A549 (cell line): ENCODE measurements at regions not wholly inside any gene's neighbourhood (a gene's known extent, or its start where the extent isn't known, plus 50 kb on each side); places are given as distances from the start of the nearest gene placed in this dataset.

Source experiments
- ATAC-seq, 2 experiments: fragments of 200-7000 bp in 1 of 2; fragments of >200 bp in 1 of 2; cut with Nextera tagmentation in 1 of 2; cut with Tn5 transposase in 1 of 2; 3 replicates each; pipeline versions ENCODE4 v1.8.0 to v1.9.1; 2018 to 2020; ENCODE audit warnings: mild to moderate bottlenecking in 1 of 2, moderate library complexity in 1 of 2
- CTCF ChIA-PET: fragments of 300-600 bp; sonication (Branson Sonifier 250); formaldehyde crosslinking; extraction: SDS; loops from one replicate; lab custom pipeline; 2021; ENCODE audit warnings: antibody characterized with exemption, inconsistent platforms; lab: Yijun Ruan, JAX
- POLR2A ChIA-PET: fragments of 350-600 bp; formaldehyde crosslinking; extraction: SDS; loops from one replicate; lab custom pipeline; 2021; ENCODE audit warnings: antibody characterized with exemption, inconsistent platforms; lab: Yijun Ruan, JAX
- DNase-seq, 2 experiments: peaks; one replicate each; pipeline versions ENCODE4 v3.0.0 to v3.0.0-alpha.2; 2011 to 2016; ENCODE audit warnings: low read depth in 1 of 2, low spot score in 1 of 2
- FAIRE-seq: peaks from 2 replicates; lab custom pipeline; 2011; peaks lifted over from hg19 to GRCh38; lab: Jason Lieb, UNC
- H3K27ac ChIP-seq, 2 experiments: fragments of >200 bp; sonication (Bioruptor Twin); formaldehyde crosslinking; 3 replicates each; pipeline ENCODE4 v1.5.1; 2016 to 2017
- H3K4me1 ChIP-seq: fragments of >200 bp; sonication (Bioruptor Twin); formaldehyde crosslinking; 3 replicates; pipeline ENCODE4 v1.6.1; 2016
- H3K4me2 ChIP-seq: fragments of >200 bp; sonication (Bioruptor Twin); formaldehyde crosslinking; 3 replicates; pipeline ENCODE4 v1.6.1; 2016
- H3K4me3 ChIP-seq: fragments of >200 bp; sonication (Bioruptor Twin); formaldehyde crosslinking; 3 replicates; pipeline ENCODE4 v1.5.1; 2016
- H3K9me3 ChIP-seq: fragments of >200 bp; sonication (Bioruptor Twin); formaldehyde crosslinking; 3 replicates; pipeline ENCODE4 v1.6.1; 2016
- CBX8 ChIP-seq: fragments of 200-600 bp; sonication (generic); IDR thresholded peaks from 2 replicates; pipeline ENCODE4 v1.6.1; 2016
- CEBPB ChIP-seq, 2 experiments: fragments of >200 bp in 1 of 2; sonication (Bioruptor Twin) in 1 of 2; formaldehyde crosslinking in 1 of 2; IDR thresholded peaks; 2 replicates each; pipeline ENCODE4 v1.6.1; 2012 to 2016
- CHD4 ChIP-seq: fragments of 200-600 bp; sonication (generic); IDR thresholded peaks from 2 replicates; pipeline ENCODE4 v1.6.1; 2016; ENCODE audit warnings: antibody characterized with exemption, mild to moderate bottlenecking, borderline replicate concordance
- EP300 ChIP-seq, 2 experiments: fragments of >200 bp; sonication (Bioruptor Twin); formaldehyde crosslinking; IDR thresholded peaks; 2 replicates in 1 of 2; 3 replicates in 1 of 2; pipeline ENCODE4 v1.6.1; 2016 to 2017
- FOSB ChIP-seq: fragments of 250-450 bp; sonication (Bioruptor Pico); IDR thresholded peaks from 2 replicates; pipeline ENCODE4 v1.5.0; 2020; ENCODE audit warnings: mild to moderate bottlenecking, moderate library complexity
- FOSL2 ChIP-seq, 2 experiments: fragments of 450-650 bp in 1 of 2; fragments of >200 bp in 1 of 2; sonication (Bioruptor Twin) in 1 of 2; formaldehyde crosslinking; IDR thresholded peaks; 2 replicates each; pipeline versions ENCODE4 v1.5.0 to v1.6.1; 2016 to 2020; ENCODE audit warnings: mild to moderate bottlenecking in 1 of 2, moderate library complexity in 1 of 2
- HMGXB4 ChIP-seq: fragments of 250-450 bp; sonication (Bioruptor Pico); IDR thresholded peaks from 2 replicates; pipeline ENCODE4 v1.5.0; 2021; ENCODE audit warnings: mild to moderate bottlenecking, moderate library complexity, borderline replicate concordance
- JUN ChIP-seq, 2 experiments: fragments of >200 bp; sonication (Bioruptor Twin); formaldehyde crosslinking; IDR thresholded peaks; 2 replicates in 1 of 2; 3 replicates in 1 of 2; pipeline ENCODE4 v1.6.1; 2016 to 2017
- JUNB ChIP-seq: fragments of >200 bp; sonication (Bioruptor Twin); formaldehyde crosslinking; IDR thresholded peaks from 2 replicates; pipeline ENCODE4 v1.6.1; 2016
- KDM1A ChIP-seq: fragments of 200-600 bp; sonication (generic); IDR thresholded peaks from 2 replicates; pipeline ENCODE4 v1.6.1; 2016; ENCODE audit warnings: low read depth, mild to moderate bottlenecking
- KDM5A ChIP-seq: fragments of 200-600 bp; sonication (generic); IDR thresholded peaks from 2 replicates; pipeline ENCODE4 v1.6.1; 2016; ENCODE audit warnings: antibody characterized with exemption, mild to moderate bottlenecking
- MAFK ChIP-seq: fragments of 450-650 bp; IDR thresholded peaks from 2 replicates; pipeline ENCODE4 v1.6.1; 2014; ENCODE audit not compliant: partially characterized antibody
- MYC ChIP-seq: IDR thresholded peaks from 2 replicates; pipeline ENCODE4 v1.6.1; 2012; ENCODE audit warnings: mild to moderate bottlenecking, inconsistent platforms, low read length, improper control_type of control experiment, borderline replicate concordance
- NFE2L2 ChIP-seq: fragments of 150-350 bp; conservative IDR thresholded peaks from 2 replicates; pipeline ENCODE4 v1.6.1; 2014; ENCODE audit warnings: low read length
- PHF8 ChIP-seq: fragments of 200-600 bp; sonication (generic); IDR thresholded peaks from 2 replicates; pipeline ENCODE4 v1.6.1; 2016; ENCODE audit warnings: low read depth, mild to moderate bottlenecking, antibody characterized with exemption, moderate library complexity, borderline replicate concordance
- SREBF2 ChIP-seq: fragments of 450-650 bp; IDR thresholded peaks from 2 replicates; pipeline ENCODE4 v1.6.1; 2014; ENCODE audit warnings: mild to moderate bottlenecking, moderate library complexity
- TFCP2L1 ChIP-seq: fragments of 250-450 bp; sonication (Bioruptor Pico); IDR thresholded peaks from 2 replicates; pipeline ENCODE4 v1.5.0; 2021; ENCODE audit warnings: mild to moderate bottlenecking
- ZC3H11A ChIP-seq: fragments of 450-650 bp; IDR thresholded peaks from 2 replicates; pipeline ENCODE4 v1.6.1; 2014; ENCODE audit warnings: antibody characterized with exemption, mild to moderate bottlenecking
- ZSCAN20 ChIP-seq: fragments of 250-450 bp; sonication (Bioruptor Pico); IDR thresholded peaks from 2 replicates; pipeline ENCODE4 v1.8.0; 2022; ENCODE audit warnings: mild to moderate bottlenecking, moderate library complexity
- WGBS: methylation state at CpG from one replicate; pipeline ENCODE4 v1.1.6; 2017; ENCODE audit errors: missing lambda C conversion rate; 5-methylcytosine and 5-hydroxymethylcytosine counted together

- POLR2A ChIA-PET, result no interaction called here
- H3K27ac ChIP-seq, result no peak overlapping the region
- FAIRE-seq, result no peak
- ATAC-seq, result no peak
- no peak overlapping the region for H3K4me2 ChIP-seq
- DNase-seq, result no peak
- TF ChIP-seq PHF8, result no peak
- no peak for TF ChIP-seq ZSCAN20 (CRISPR knock-in tag)
- no peak for TF ChIP-seq KDM1A
- no peak for TF ChIP-seq NFE2L2
- TF ChIP-seq CEBPB (IDR thresholded peaks at IDR 0.05), result no peak
- no peak for TF ChIP-seq SREBF2
- TF ChIP-seq, all 56 proteins: peak for 0
- H3K9me3 ChIP-seq, result no peaks in the 10 kb centered on the region
- no peaks in the 10 kb centered on the region for H3K4me1 ChIP-seq
- CTCF ChIA-PET, result no interaction called here
- WGBS, result 74% methylated on average over 1 of the region's 1 CpG
- H3K4me3 ChIP-seq, result no peak overlapping the region
Observed at GRCh38 chr4:178745203-178745602, 1303.0 kb upstream of the AGA start.

DNA sequence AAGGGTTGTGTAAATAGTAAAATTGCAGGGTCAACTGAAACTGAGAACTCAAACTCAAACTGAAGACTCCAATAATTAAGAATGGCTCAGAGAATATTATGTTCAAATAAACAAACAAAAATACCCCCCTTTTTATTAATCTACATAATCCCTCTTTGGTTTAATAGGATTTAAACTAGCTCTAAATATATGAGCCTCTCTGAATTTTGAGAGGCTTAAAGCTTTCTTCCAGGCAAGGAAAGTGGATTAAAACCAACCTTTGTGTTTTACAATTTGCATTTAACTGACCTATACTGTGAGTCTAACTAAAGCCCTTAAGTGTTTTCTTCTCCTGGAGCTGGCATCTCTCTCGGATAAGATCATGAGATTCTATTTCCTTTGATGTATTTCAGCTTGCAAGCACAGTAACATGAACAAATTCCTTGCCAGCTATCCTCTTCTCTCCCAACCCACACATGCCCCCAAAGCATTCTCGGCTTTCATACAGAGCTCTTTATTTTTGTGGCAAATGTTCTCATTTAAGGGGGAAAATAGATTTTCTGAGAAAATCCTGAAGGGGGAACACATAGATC is 1310.8 kb upstream of the AGA start:
- POLR2A ChIA-PET, result no interaction called here
- Histone ChIP-seq H3K27ac (no peak overlapping the region), H3K4me3 (no peak overlapping the region), H3K4me2 (no peak overlapping the region), H3K4me1 (no peaks in the 10 kb centered on the region), H3K9me3 (no peaks in the 10 kb centered on the region)
- no peak for FAIRE-seq
- 9% methylated on average over 2 of the region's 2 CpGs for WGBS
- TF ChIP-seq FOSB (CRISPR knock-in tag), result no peak
- TF ChIP-seq EP300 (IDR thresholded peaks at IDR 0.05), result no peak
- TF ChIP-seq PHF8, result no peak
- no peak for TF ChIP-seq JUN (IDR thresholded peaks at IDR 0.05)
- no peak for TF ChIP-seq JUNB
- no peak for TF ChIP-seq CBX8
- no peak for DNase-seq
- CTCF ChIA-PET, result no interaction called here
- no peak for ATAC-seq

DNA sequence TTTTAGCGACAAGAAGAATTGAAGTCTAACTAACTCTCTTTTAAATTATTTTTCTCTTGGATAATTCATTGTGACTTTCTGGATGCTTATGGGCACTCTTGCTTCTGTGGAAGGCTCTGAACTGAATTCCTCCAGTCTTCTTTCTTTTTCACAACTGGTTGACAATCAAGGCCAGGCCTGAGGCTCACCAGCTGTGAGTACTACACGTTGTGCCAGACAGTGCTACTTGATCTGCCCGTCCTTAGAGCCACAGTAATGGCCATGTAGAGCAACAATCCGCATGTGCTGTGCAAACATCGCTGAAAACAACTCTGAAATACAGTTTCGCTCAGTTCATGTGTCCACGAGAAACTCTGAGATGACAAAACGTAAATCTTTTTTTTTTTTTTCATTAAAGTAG is 1336.3 kb upstream of the AGA start:
- CTCF ChIA-PET, result no interaction called here

GRCh38 chr4:178781779-178782178 is 1339.5 kb upstream of the AGA start:
- no peaks in the 10 kb centered on the region for H3K9me3 ChIP-seq
- TF ChIP-seq KDM5A (no peak), CBX8 (no peak), JUNB (no peak), MAFK (no peak), ZSCAN20 (CRISPR knock-in tag) (no peak), MYC (no peak), PHF8 (no peak)
- no peak for FAIRE-seq
- ChIA-PET POLR2A (no interaction called here), CTCF (no interaction called here)
- DNase-seq, result no peak
- ATAC-seq, result no peak
- 0% methylated on average over 1 of the region's 1 CpG for WGBS
- H3K4me3 ChIP-seq, result no peak overlapping the region
- H3K4me1 ChIP-seq, result no peaks in the 10 kb centered on the region
- no peak overlapping the region for H3K4me2 ChIP-seq
- no peak overlapping the region for H3K27ac ChIP-seq

More for the DNA sequence above, 1336.3 kb upstream of the AGA start:
- no peak overlapping the region for H3K4me2 ChIP-seq
- H3K4me3 ChIP-seq, result no peak overlapping the region
- ATAC-seq (no peak), FAIRE-seq (no peak), DNase-seq (no peak)
- no peaks in the 10 kb centered on the region for H3K4me1 ChIP-seq
- WGBS, result 27% methylated on average over 8 of the region's 8 CpGs
- TF ChIP-seq TFCP2L1 (CRISPR knock-in tag), result no peak
- no peak for TF ChIP-seq HMGXB4 (CRISPR knock-in tag)
- TF ChIP-seq KDM1A, result no peak
- no peak for TF ChIP-seq ZSCAN20 (CRISPR knock-in tag)
- TF ChIP-seq ZC3H11A, result no peak
- TF ChIP-seq FOSL2 (IDR thresholded peaks at IDR 0.05), result no peak
- TF ChIP-seq FOSL2 (CRISPR knock-in tag; IDR thresholded peaks at IDR 0.05), result no peak
- no peak for TF ChIP-seq CHD4
- POLR2A ChIA-PET, result no interaction called here
- H3K9me3 ChIP-seq, result no peaks in the 10 kb centered on the region
- no peak overlapping the region for H3K27ac ChIP-seq
